ENCODE measurements at regions not wholly inside any gene's neighbourhood (a gene's known extent, or its start where the extent isn't known, plus 50 kb on each side); places are given as distances from the start of the nearest gene placed in this dataset.
"Not testable (repeated sequence)": the region's sequence is repeated elsewhere in the genome, so short reads cannot be mapped to it uniquely, and the experiment has no call there.

GRCh38 chr1:199585392-199585791 lies 442.1 kb upstream of the NR5A2 start:
- DNase-seq: no peak

DNA sequence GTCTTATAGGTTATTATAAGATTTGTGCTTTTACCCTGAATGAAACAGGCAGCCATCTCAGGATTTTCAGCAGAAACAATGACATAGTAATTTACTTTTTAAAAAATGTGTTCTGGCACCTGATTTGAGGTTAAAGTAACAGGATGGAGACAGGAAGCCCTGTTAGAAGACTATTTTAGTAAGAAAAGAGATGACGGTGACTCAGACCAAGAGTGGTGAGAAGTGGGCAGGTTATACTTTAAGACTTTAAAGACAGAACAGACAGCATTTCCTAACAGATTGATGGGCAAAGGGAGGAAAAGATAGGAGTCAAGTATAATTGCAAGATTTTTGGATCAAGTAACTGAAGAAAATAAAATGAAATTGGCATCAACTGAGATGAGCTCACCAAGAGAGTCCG lies 436.8 kb upstream of the NR5A2 start:
- no peak for DNase-seq

DNA sequence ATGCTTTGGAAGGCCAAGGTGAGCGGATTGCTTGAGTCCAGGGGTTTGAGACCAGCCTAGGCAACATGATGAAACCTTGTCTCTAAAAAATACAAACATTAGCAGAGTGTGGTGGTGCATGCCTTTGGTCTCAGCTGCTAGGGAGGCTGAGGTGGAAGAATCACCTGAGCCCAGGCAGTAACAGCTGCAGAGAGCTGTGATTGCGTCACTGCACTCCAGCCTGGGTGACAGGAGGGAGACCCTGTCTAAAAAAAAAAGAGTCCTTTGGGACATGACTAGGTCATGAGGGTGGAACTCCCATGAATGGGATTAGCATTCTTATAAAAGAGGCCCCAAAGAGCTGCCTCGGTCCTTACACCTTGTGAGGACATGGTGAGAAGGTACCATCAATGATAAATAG lies 436.0 kb upstream of the NR5A2 start:
- DNase-seq: no peak

GRCh38 chr1:199593475-199593874 lies 434.0 kb upstream of the NR5A2 start:
- no peak for DNase-seq

DNA sequence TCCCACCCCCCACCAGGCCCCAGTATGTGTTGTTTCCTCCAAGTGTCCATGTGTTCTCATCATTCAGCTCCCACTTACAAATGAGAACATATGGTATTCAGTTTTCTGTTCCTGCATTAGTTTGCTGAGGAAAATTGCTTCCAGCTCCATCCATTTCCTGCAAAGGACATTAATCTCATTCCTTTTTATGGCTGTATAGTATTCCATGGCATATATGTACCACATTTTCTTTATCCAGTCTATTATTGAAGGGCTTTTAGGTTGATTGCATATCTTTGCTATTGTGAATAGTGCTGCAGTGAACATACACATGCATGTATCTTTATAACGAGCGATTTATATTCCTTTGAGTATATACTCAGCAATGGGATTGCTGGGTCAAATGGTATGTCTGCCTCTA lies 431.1 kb upstream of the NR5A2 start:
- DNase-seq: not testable (repeated sequence)

DNA sequence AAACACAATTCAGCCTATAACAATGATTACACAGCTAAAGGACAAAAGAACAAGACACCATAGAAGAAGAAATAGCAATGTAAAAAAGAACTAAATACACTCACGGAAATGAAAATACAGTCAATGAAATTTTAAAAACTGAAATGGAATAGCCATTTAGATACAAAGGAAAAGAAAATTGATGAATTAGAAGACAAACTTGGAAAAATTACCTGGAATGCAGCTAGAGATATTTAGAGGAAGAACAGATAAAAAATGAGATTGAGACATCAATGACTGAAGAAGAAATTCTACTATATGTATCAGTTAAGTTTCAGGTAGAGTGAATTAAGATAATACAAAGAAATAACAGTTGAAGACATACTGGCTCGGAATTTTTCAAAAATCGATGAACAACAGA lies 430.4 kb upstream of the NR5A2 start:
- no peak for DNase-seq

DNA sequence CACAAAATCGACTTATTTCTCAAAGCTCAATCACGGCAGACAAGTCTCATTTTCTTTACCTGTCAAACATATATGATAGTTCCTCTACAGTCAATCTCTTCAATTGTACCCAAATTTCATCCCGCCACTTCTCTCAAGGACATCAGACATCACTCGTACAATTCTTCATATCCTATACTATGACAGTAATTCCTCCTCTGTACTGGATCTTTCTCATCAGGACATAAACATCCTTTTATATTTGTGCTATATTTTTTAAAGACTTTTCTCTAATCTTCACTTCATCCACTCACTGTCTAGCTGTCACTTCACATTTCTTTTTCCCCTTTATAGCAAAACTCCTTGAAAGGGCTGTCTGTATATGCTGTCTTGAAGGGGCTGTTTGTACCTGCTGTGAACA lies 419.1 kb upstream of the NR5A2 start:
- DNase-seq: no peak

DNA sequence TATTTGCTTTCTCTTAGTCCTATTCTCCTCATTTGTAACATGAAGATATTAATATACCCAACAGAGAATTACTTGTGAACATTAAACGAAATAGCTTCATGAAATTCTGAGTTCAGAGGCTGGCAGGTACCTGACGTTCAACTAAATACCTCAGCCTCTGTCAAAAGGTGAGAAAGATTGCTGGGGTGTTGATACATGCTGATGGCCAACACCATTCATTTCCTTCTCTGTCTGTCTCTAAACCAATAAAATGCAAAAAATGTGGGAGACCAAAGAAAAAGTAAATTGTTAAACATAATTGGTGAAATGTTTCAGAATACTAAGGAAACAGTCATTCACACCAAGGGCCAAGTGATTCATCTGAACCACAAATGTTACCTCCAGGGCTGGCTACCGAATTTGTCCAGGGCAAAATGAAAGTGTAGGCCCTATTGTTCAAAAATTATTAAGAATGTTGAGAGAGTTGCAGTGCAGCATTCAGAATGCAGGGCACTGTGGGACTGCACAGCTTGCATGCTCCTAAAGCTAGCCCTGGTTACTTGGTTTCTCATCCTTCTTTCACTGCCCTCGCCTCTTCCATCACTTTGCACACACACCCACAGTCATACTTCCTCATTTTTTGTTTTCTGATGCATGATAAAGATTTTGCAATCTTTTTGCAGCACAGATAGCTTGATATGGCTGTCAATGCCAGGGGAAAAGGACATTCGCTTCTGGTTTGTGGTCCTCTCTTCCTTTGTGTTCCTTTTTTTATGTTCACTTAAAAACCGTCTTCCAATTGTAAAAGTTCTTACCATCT lies 414.3 kb upstream of the NR5A2 start:
- DNase-seq: no peak

DNA sequence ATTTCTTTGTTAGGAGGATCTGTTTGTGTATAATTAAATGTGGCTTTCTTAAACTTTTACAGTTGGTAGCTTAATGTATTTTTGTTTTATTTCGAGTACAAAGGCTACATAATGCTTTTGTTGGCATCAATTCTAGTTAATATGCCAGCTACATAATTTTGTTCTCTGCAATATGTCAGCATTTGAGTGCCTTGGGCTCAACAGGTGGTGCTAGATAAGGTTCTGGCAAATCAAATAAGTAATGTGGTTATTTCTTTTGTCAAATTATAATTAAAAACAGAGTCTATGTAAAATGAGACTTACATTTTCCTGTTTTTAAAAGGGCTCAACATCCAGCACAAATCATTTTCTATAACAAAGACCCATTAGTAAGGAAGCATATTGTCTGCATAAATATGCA lies 410.6 kb upstream of the NR5A2 start:
- no peak for DNase-seq

- no peak for DNase-seq
Observed at GRCh38 chr1:199619223-199619622, 408.3 kb upstream of the NR5A2 start.

- not testable (repeated sequence) for DNase-seq
Observed at GRCh38 chr1:199626228-199626627, 401.3 kb upstream of the NR5A2 start.

- DNase-seq: no peak
Observed at GRCh38 chr1:199629624-199630023, 397.9 kb upstream of the NR5A2 start.

DNA sequence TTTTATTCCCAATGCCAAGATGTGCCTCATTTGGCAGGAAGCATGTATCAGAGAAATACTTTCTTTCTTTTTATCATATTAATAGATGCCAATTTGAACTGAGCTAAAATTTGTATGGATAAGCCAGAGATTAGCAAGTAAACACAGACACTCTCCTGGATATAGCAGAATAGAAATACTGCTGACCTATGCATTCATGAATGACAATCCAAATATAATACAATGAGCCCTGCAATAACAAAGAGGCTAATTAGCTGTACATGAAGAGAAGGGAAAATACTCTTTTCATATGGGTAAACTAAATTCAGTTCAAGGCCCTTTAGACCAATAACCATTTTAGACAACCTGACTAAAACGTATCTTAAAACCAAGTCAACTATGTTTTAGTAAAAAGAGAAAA lies 388.1 kb upstream of the NR5A2 start:
- DNase-seq: no peak

DNA sequence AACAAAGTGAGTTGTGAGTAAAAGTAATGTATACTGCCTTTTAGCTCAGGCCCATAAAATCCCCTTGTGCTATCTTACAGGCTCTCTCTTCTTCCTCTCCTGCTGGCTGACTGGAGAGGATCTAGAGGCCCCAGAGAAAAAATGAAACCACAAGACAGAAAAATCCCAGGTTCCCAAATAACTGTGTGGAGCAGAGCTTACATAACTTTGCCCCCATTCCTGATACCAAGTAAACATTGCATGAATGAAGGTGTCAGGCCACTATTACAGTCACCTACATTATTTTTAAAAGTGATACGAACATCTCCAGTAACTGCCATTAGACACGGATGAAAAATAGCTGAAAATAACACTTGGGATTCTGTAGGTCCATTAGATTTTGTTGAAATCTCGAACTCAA lies 386.0 kb upstream of the NR5A2 start:
- no peak for DNase-seq

DNA sequence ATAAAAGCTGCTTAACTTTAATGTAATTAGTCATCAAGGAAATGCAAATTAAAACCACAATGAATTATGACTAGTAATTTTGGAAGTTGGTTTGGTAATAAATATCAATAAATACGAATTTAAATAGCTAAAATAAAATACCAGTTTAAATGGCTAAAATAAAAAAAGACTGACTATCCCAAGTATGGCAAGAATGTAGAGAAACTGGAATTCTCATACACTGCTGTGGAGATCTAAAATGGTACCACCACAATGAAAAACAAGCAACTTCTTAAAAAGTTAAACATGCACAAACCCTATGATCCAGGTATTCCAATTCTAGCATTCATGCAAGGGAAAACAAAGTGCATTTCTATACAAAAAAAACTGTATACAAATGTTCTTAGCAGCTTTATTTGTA lies 382.6 kb upstream of the NR5A2 start:
- DNase-seq: no peak

- DNase-seq: no peak
Observed at GRCh38 chr1:199646761-199647160, 380.7 kb upstream of the NR5A2 start.

- DNase-seq: no peak
Observed at GRCh38 chr1:199657449-199657848, 370.1 kb upstream of the NR5A2 start.

- no peak for DNase-seq
Observed at GRCh38 chr1:199660071-199660470, 367.4 kb upstream of the NR5A2 start.

GRCh38 chr1:199665371-199665770 lies 362.1 kb upstream of the NR5A2 start:
- no peak for DNase-seq

DNA sequence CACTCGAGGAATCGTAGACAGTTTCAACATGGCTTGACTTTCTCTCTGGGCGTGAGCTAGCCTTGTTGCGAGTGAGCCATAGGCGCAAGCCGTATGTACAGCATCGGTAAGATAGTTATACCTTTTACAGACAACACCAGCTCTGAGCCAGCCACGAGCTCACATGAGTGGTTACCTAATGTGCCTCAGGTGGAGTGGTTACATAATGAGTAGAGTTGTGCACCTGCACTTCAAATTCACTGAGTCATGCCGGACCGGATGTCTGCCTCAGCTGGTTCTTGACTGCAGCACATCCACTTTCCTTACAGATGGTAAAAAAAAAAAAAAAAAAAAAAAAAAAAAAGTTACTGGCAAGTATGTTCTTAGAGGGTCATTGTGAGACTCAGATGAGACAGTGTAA lies 360.4 kb upstream of the NR5A2 start:
- DNase-seq: no peak

GRCh38 chr1:199669916-199670315 lies 357.6 kb upstream of the NR5A2 start:
- DNase-seq: no peak

DNA sequence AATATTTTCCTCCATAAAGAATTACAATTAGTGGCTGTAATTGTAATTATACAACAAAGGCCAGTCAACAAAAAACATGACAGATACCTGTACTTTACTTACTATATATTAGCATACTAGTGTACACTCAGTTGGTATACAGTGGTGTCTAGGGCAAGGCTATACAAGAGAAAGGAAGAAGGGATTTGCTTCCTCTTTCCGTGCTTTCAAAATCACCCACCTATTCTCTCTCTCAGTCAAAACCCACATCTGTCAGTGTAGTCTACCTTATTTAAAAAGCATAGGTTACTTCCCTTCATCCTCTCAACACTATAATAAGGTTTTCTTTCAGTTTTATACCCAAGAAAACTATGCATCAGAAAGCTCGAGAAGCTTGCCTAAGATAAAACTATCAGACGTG lies 355.8 kb upstream of the NR5A2 start:
- DNase-seq: no peak

GRCh38 chr1:199675937-199676336 lies 351.6 kb upstream of the NR5A2 start:
- DNase-seq: no peak

- no peak for DNase-seq
Observed at GRCh38 chr1:199678771-199679170, 348.7 kb upstream of the NR5A2 start.

DNA sequence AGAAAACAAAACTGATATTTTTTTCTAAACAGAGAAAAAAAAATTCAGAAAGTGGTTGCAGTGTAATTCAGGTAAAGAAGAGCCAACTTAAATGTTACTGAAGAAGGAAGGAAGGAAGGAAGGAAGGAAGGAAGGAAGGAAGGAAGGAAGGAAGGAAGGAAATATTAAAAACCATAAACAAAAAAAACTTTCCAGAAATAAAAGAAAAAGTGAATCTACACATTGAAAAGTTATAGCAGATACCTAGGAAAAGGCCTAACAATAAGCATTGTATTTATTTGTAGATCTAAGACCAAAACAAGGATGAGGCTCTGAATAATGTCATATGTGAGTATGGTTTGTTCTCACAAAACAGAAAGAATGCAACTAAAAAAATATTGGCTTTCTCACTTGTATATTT lies 345.4 kb upstream of the NR5A2 start:
- DNase-seq: no peak
